HG03520 (cell line): ENCODE measurements at regions not wholly inside any gene's neighbourhood (a gene's known extent, or its start where the extent isn't known, plus 50 kb on each side); places are given as distances from the start of the nearest gene placed in this dataset.
"Not testable (repeated sequence)": the region's sequence is repeated elsewhere in the genome, so short reads cannot be mapped to it uniquely, and the experiment has no call there.

Experiments
- ATAC-seq: cut with Tn5 transposase; IDR thresholded peaks from one replicate; pipeline ENCODE4 v1.9.1; 2021; ENCODE audit warnings: mild to moderate bottlenecking, moderate library complexity; ENCODE audit not compliant: unreplicated experiment

DNA sequence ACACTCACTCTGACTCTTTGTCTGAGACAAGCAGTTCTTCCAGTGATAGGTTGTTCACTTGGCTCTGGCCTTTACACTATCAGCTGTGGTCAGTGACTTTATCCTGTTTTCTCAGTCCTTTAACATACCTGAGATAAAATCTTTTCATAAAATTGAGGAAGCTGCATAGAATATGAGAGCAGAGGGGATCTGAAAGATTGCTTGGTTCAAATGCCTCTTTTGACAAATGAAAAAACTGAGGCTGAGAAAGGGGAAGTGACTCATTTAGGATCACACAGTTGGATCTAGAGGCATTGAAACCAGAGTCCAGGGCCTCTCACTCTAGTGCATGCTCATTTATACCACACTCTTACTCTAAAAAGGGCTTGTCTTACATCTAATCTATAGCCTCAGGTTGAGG lies 277.0 kb upstream of the TBX18 start:
- peak; percentile 81 for ATAC-seq

DNA sequence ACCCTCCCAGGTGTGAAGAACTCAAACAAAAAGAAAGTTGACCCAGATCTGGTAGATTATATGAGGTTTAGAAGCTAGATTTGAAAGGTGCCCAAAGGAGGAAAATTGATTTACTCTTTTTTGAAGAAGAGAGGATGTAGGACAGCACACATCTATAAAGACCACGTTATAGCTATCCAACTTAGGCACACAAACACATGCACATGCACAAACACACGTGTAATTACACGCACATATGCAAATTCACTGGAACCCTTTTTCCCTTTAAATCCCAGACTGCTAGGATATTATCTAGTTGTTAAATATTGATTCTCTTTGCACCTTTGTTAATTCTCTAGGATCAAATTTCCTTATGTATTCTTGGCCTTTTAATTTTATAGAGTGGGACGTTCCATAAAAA lies 272.8 kb upstream of the TBX18 start:
- no peak for ATAC-seq

DNA sequence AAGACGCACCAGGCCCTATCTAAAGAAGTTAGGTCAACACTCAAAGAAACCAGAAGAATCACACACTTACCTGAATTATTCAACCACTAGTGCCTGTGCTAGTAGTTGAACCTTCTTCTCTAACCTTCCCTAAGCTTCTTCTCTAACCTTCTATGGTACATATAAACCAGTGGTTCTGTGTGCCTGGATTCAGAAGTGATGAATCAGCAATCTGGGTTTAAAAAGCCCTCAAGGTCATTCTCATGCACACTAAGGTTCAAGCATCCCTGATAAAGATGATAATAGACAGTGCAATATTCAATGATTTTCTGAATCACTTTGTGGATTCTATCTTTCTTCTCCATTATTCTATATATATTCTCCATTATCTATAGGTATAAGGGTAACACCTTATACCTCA lies 271.4 kb upstream of the TBX18 start:
- ATAC-seq: no peak

DNA sequence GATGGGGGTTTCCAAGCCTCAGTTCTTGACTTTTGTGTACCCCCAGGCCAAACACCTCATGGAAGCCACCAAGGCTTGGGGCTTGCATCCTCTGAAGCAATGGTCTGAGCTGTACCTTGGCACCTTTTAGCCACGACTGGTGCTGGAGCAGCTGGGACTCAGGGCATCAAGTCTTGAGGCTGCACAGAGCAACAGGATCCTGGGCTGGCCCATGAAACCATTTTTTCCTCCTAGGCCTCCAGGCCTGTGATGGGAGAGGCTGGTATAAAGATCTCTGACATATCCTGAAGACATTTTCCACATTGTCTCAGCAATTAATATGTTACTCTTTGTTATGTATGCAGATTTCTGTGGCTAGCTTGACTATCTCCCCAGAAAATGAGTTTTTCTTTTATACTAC lies 269.1 kb upstream of the TBX18 start:
- no peak for ATAC-seq

DNA sequence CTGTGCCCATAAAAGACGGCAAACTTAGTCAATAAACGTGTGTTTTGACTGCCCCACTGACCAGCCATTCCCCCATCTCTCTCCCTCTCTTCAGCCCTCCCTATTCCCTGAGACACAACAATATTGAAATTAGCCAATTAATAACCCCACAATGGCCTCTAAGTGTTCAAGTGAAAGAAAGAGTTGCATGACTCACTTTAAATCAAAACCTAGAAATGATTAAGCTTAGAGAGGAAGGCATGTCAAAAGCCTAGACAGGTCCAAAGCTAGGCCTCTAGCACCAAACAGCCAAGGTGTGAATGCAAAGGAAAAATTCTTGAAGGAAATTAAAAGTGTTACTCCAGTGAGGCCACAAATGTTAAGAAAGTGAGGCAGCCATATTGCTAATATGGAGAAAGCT lies 261.6 kb upstream of the TBX18 start:
- no peak for ATAC-seq

DNA sequence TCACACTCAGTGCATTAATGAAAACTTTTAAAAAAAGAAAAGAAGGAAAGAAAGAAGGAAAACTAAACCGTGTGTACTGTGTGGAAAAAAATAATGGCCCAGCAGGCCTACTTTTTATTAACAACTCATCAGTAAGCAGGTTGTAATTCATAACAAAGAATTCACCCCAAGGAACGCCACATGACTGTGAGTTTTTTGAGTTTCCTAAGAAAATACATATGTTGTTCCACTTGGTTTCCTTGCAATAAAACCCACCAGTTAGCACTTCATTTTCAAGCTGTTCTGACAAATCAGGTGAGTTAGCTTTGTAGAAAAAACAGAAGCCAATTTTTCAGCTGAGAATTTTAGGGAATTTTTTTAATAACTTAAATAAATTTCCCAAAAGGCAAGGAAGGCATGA lies 259.3 kb upstream of the TBX18 start:
- ATAC-seq: no peak

DNA sequence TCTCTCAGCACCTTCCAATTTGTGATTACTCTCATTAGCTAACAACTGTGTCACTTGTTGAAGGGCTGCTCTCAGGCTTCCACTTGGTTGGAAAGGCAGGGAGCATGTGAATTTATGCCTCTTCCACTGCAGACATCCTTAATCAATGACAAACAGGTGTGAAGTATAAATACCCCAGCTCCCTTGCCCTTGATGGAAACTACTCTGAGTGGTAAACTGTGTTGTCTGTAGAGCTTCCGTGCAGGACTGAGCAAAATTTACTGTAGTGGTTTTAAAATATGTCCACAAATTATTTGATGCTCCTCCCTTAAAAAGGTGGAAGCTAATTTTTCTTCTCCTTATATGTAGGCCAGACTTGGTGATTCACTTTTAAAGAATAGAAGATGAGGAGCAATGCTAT lies 253.0 kb upstream of the TBX18 start:
- no peak for ATAC-seq

DNA sequence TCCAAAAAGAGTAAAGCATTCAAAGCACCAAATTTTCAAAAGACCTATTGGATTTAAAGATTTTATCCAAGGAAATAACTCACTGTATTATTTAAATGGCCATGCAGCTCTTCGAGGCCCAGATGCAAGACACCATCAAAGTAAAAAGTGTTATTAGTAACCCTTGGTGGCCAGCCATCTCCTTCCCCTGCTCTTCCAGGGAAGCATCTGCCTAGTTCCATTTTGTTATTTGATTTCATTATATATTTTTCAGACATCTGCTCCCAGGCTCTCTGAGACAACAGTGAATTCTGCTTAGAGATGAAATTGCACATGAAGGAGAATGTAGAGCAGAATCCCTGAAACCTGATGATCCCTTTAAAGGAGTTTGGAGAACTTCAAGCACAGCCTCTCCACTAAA lies 252.3 kb upstream of the TBX18 start:
- ATAC-seq: no peak

DNA sequence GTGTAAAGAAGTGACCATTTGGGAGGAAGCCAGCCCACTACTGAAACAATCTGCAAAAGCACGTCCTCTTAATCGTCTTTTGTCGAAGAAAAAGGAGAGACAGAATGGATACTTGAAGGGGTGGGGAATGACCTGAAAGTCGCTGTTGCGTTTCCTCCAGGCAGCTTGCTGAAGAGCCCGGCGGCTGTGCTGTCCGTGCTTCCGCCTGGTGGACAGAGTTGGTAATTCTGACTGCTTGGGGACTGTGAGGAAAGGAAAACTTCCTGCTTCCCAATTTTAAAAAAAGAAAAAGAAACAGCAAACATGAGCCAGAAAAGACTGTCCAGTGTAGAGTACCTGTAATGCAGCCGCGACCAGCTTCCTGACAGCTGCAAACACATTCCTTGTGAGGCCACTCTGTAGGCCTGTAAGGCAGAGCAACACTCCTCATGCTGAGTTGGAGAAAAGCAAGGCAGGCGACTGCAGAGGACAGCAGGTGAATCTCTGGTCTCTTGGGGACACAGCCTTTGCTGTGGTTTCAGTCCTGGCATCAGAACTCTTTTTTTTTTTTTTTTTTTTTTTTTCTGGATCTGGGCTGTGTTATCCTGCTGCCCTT lies 251.1 kb upstream of the TBX18 start:
- ATAC-seq: peak; percentile 90

DNA sequence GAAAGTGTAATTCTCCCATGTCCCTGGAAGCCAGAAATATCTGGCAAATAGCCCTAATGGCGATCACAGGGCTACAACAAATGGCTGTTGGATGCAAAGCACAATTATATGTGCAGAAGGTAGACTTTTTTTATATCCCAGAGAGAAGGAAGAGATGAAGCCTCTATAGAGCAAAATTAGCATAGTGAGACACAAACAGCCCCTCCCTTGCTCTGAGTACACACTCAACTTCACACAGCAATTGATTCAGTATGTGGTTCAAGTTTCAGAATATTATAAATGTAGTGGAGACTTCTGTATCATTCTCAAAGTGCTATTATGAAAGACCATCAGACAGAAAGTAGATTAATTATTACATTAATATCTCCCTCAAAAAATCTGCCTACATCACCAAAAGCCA lies 246.5 kb upstream of the TBX18 start:
- no peak for ATAC-seq

DNA sequence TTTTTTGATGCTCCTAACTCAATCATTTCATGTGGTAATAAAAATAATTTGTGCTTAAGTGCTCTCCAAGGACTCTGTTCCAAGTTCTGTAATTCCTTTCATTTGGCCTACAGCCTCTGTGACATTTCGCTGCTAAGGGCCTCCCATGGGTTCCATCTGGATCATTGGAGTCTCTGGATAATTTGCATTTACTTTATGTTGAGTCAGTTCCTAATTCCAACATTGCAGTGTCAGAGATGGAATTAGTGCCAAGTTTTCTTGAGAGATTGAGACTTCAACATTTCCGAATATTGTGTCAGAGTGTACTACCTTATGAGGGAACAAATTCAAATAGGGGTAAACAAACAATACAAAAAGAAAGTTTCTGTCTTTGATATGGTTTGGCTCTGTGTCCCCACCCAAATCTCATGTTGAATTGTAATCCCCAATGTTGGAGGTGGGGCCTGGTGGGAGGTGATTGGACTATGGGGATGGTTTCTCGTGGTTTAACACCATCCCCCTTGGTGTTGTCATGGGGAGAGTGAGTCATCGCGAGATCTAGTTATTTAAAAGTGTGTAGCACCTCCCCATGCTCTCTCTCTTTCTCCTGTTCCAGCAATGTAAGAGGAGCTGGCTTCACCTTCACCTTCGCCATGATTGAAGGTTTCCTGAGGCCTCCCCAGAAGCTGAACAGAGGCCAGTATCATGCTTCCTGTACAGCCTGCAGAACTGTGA lies 244.1 kb upstream of the TBX18 start:
- ATAC-seq: no peak

DNA sequence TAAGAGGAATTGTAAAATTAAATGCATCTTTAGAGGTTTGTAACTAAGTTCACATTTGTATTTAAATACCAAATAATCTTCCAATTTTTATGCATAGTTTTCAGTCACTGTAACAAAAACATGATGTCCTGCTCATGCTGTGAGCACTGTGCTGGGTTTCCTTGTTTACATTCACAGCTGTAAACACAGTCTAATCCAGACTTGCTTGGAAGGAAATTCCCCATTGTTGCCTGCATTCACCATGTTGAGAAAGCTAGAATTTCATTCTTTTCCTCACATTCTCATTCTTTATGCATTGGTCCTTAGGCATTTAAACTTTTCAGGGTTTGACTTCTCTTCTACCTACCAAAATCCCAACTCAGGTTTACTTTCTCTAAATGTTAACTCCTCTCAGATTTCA lies 242.0 kb upstream of the TBX18 start:
- ATAC-seq: no peak

DNA sequence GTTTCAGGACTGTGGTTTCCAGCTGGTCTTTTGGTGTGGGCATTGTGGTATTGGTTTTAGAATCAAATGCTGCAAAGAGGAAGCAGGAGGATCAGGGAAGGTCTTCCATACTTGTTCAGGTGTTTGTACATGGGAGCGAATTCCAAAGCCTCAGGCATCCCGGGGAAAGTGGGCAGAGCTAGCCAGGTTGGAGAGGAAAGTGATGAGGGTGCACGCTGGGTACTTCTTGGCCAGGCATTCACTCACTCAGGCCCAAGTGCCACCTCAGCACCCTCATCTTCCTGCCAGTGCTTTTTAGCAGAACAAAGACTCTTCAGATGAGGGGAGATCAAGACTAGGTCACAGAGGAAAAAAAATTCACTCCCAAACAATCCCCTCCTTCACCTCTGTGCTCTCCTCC lies 241.1 kb upstream of the TBX18 start:
- no peak for ATAC-seq

DNA sequence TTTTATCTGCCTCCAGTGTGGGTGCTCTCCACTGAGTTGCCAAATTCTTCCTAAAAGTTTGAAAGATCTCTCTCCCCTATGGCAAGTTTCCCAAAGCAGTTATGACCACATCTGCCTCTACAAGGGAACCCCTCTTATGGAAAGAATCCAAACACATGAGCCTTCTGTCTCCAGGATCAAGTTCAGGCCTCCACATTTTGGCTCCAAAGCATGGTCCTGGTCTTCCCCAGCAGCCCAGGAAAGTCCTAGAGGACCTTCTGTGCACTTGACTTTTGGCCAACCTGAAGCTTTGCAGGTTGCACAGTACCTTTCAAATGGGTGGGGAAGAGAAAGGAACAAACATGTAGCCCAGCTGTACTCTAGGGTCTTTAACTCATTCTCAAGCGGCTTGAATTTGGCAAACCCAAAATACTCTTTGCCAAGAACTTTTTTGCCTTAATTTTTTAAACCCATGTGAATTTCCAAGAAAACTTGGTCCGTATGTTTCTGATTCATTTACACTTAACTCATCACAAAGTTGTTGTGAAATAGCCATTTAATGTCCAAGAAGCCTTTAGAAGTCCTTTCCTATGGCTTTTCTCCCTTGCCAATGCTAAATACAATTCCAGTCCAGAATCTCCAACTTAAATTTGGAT lies 240.1 kb upstream of the TBX18 start:
- ATAC-seq: no peak

DNA sequence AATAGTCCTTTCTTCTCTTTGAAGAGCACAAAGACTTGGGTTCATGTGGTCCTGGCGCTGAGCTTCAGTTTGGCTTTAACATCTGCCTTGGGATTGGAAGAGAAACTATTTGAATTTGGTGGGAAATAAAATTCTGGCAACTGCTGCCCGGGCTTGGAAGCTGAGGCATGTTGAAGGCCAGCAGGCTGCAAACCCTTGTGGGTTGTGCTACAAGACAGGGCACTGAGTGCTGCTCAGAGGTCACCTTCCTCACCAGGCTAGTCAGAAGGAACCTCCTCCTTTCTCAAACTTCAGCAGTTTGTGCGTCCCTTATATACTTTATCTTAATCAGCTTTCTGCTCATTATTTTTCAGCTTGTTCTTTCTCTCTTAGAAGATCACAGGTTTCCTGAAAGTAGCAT lies 238.4 kb upstream of the TBX18 start:
- no peak for ATAC-seq

DNA sequence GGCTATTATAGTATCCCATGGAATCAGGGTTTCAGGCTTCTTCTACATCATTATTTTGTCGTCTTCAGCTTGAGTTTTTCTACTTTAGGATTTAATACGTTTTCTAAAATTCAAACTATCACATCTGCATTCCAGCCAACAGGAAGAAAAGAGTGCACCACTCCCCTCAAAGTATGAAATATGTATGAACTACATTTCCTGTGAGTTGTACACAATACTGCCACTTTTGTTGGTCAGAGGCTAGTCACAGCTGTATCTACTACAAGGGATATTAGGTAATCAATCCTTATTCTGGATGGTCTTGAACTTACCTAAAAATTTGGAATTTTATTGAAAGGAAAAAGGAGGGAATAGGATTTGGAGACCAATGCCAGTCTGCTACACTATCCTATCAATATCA lies 235.6 kb upstream of the TBX18 start:
- no peak for ATAC-seq

DNA sequence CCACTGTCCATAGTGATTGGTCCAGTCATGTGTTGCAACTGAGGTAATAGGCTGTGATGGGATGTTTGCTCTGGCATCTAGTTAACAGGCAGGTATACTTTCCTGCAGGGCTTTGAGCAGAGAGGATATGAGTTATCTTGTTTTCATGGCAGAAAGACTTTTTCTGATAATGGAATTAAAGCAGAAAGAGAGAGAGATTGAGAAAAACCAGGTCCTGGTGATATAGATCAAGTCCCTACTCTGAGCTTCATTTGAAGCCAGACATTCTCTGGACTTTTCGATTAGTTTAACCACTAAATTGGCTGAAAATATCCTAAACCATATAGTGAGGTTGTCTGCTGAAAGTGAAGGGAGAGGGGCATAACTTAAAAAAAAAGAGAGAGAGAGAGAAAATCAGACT lies 233.8 kb upstream of the TBX18 start:
- ATAC-seq: no peak

DNA sequence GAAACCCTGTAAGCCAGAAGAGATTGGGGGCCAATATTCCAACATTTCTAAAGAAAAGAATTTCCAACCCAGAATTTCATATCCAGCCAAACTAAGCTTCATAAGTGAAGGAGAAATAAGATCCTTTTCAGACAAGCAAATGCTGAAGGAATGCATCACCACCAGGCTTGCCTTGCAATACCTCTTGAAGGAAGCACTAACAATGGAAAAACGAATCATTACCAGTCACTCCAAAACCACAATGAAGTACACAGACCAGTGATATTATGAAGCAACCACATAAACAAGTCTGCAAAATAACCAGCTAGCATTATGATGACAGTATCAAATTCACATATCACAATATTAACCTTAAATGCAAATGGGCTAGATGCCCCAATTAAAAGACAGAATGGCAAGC lies 224.4 kb upstream of the TBX18 start:
- ATAC-seq: not testable (repeated sequence)

DNA sequence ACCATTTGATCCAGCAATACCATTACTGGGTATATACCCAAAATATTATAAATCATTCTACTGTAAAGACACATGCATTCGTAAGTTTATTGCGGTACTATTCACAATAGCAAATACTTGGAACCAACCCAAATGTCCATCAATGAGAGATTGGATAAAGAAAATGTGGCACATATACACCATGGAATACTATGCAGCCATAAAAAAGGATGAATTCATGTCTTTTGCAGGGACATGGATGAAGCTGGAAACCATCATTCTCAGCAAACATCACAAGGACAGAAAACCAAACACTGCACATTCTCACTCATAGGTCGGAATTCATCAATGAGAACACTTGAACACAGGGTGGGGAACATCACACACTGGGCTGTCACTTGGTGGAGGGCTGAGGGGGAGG lies 221.1 kb upstream of the TBX18 start:
- ATAC-seq: not testable (repeated sequence)

DNA sequence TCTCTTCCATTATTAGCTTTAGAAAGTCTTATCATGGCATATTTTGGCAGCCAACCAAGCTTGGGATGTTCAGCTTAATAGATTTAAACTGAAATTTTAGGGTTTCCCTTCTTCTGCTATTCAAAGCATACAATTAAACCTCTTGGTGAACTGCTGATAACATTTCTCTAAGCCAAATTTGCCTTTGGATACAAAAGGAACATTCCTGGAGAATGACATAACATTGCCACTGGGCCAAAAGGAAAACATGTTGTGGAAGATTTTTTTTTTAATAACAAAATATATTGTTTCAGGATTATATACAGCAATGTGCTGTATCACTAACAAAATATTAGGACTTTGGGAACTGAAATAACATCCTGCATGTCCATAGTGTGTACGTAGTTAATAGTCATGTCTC lies 215.1 kb upstream of the TBX18 start:
- no peak for ATAC-seq

DNA sequence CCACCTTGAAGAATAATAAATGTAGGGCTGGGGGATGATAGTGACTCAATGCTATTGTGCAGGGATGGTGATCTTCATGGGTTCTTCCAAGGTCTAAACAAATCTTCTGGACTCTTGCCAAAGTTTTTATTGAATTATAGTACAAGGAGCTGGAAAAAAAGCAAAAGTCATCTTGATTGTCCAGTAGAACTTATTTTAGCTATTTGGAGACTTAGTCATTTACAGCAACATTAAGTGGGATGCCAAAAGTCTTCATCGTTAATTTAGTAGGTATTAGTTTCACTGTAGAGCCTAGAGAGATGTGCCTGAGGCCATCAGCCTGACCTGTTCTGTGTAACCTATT lies 212.9 kb upstream of the TBX18 start:
- no peak for ATAC-seq

DNA sequence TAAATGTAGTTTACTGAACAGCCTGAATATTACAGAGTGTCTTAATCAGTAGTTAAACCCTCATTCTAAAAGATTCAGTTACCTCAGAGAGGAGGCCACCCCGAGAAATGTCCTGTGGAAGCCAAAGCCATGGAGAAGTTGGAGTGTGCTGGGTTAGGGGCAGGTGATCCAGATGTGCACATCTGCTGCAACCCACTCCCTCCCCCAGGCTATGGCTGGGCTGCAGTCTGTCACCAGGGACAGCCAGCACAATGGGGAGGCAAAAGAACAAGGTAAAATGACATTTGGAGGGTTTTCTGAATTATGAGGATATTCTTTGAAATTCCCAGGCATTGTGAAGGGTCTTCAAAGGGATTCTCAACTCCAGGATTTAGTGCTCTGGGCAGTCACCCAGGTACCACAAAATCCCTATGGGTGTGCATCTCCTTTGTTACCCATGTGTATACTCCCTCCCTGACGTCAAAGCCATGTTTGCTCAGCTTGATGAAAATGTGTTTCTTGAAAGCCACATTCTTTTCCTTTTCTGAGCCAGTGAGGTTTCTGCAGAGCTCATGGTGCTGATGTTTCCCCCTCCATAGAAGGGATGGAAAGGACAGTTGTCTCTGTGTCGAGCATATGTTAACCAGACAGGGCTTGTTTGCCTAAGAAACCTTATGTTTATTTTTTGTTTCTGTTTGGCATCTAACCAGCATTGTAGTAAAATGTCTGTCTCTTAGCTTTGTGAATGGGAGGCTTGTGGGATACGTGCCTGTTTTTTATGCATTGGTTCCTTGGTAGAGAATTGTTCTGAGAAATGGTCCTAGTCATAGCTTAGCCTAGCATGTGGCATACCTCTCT lies 212.3 kb upstream of the TBX18 start:
- no peak for ATAC-seq
